ENCODE measurements at regions not wholly inside any gene's neighbourhood (a gene's known extent, or its start where the extent isn't known, plus 50 kb on each side); places are given as distances from the start of the nearest gene placed in this dataset.
A peak's percentile ranks its signal among the peaks of the same experiment; 100 is the strongest.
"Not testable (repeated sequence)": the region's sequence is repeated elsewhere in the genome, so short reads cannot be mapped to it uniquely, and the experiment has no call there.

DNA sequence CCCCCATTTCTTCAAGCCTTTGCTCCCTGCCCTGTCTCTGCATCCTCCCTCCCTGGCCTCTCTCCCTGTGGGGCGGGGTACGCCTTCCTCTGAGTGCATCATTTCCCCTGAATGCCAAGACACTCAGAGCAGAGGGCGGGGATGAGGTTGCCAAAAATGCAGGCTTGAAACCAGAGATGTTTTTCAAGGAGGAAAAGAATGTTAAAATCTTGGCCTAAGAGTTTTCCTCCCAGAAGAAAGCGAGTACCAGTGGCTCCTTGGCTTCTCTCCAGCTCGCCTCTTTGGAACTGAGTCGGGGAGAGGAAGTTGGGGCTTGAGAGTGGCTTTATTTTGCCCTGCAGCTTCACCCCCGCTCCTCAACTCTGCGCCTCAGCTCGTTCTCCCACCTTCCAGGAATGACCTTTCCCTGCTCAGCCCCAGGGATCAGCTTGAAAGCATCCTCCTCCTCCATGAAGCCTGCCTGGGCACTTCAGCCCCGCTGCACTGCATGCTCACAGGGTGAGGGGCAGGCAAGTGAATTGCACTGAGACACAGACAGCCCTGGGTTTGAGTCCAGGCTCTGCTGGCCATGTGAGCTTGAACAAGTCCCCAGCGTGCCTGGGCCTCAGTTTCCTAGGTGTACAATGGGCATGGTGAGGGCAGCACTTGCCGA lies 57.5 kb upstream of the SORCS2 start:
- no peaks in the 10 kb centered on the region for H3K4me1 ChIP-seq
- intact Hi-C loops (cut with DNase I; ENCODE audit: low total_unique reads), result no loop called here
- H3K4me3 ChIP-seq, result no peak overlapping the region
- no peaks in the 10 kb centered on the region for H3K9me3 ChIP-seq
- DNase-seq (ENCODE audit: low spot score in 2 of 2), result peak in 1 of 2 donors; percentile 64
- TF ChIP-seq, protein P1, sequence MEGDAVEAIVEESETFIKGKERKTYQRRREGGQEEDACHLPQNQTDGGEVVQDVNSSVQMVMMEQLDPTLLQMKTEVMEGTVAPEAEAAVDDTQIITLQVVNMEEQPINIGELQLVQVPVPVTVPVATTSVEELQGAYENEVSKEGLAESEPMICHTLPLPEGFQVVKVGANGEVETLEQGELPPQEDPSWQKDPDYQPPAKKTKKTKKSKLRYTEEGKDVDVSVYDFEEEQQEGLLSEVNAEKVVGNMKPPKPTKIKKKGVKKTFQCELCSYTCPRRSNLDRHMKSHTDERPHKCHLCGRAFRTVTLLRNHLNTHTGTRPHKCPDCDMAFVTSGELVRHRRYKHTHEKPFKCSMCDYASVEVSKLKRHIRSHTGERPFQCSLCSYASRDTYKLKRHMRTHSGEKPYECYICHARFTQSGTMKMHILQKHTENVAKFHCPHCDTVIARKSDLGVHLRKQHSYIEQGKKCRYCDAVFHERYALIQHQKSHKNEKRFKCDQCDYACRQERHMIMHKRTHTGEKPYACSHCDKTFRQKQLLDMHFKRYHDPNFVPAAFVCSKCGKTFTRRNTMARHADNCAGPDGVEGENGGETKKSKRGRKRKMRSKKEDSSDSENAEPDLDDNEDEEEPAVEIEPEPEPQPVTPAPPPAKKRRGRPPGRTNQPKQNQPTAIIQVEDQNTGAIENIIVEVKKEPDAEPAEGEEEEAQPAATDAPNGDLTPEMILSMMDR (IDR thresholded peaks at IDR 0.05), result no peak
- TF ChIP-seq POLR2A (IDR thresholded peaks at IDR 0.05) (no peak), POLR2AphosphoS5 (IDR thresholded peaks at IDR 0.05) (no peak)
- peak overlapping the region; percentile 15 to 71 for H3K27ac ChIP-seq
- H3K36me3 ChIP-seq, result no peaks in the 10 kb centered on the region
- H3K27me3 ChIP-seq, result no peaks in the 10 kb centered on the region

DNA sequence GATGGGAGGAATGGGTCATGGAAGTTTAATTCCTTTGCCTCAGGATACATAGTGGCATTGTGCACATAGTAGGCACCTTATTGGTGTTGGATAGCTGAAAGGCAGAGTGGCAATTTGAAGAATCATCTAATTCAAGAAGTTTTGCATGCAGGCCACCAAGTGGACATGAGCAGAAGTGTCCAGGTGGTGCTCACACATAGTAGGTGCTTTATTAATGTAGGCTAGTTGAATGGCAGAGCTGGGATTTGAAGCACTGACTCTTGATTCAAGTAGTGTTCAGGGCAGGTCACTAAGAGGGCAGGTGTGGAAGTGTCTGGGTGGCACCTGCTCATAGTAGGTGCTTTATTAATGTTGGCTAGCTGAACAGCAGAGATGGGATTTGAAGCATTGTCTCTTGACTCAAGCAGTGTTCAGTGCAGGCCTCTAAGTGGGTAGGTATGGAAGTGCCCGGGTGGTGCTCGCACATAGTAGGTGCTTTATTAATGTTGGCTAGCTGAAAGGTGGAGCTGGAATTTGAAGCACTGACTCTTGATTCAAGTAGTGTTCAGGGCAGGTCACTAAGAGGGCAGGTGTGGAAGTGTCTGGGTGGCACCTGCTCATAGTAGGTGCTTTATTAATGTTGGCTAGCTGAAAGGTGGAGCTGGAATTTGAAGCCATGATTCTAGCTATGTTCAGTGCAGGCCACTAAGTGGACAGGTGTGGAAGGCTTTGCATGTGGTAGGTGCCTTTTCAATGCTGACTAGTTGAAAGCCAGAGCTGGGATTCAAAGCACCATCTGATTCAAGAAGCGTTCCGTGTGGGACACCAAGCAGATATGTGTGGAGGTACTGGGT lies 58.3 kb upstream of the SORCS2 start:
- peak overlapping the region in 1 of 2 donors; percentile 71 for H3K27ac ChIP-seq
- H3K4me1 ChIP-seq; H3K36me3 ChIP-seq; intact Hi-C loops (cut with DNase I; ENCODE audit: low total_unique reads); H3K4me3 ChIP-seq; DNase-seq (ENCODE audit: low spot score in 2 of 2); H3K9me3 ChIP-seq; H3K27me3 ChIP-seq: not testable (repeated sequence)

GRCh38 chr4:7132730-7133582 lies 59.4 kb upstream of the SORCS2 start:
- no peak for DNase-seq (ENCODE audit: low spot score in 2 of 2)
- intact Hi-C loops (cut with DNase I; ENCODE audit: low total_unique reads), result no loop called here

GRCh38 chr4:7132249-7132648 lies 60.1 kb upstream of the SORCS2 start:
- intact Hi-C loops (cut with DNase I; ENCODE audit: low total_unique reads), result no loop called here
- Histone ChIP-seq H3K4me1 (no peaks in the 10 kb centered on the region), H3K27me3 (no peaks in the 10 kb centered on the region), H3K9me3 (no peaks in the 10 kb centered on the region), H3K27ac (no peak overlapping the region), H3K36me3 (no peaks in the 10 kb centered on the region), H3K4me3 (no peak overlapping the region)
- DNase-seq (ENCODE audit: low spot score in 2 of 2), result no peak
- TF ChIP-seq, protein P1 (IDR thresholded peaks at IDR 0.05), result no peak
- TF ChIP-seq POLR2A (IDR thresholded peaks at IDR 0.05), result no peak
- no peak for TF ChIP-seq POLR2AphosphoS5 (IDR thresholded peaks at IDR 0.05)

More at GRCh38 chr4:7132730-7133582, 59.4 kb upstream of the SORCS2 start:
- no peaks in the 10 kb centered on the region for H3K27me3 ChIP-seq
- no peaks in the 10 kb centered on the region for H3K4me1 ChIP-seq
- TF ChIP-seq, protein P1 (IDR thresholded peaks at IDR 0.05), result no peak
- no peak for TF ChIP-seq POLR2AphosphoS5 (IDR thresholded peaks at IDR 0.05)
- no peak for TF ChIP-seq POLR2A (IDR thresholded peaks at IDR 0.05)
- H3K36me3 ChIP-seq, result no peaks in the 10 kb centered on the region
- no peaks in the 10 kb centered on the region for H3K9me3 ChIP-seq
- no peak overlapping the region for H3K27ac ChIP-seq
- H3K4me3 ChIP-seq, result no peak overlapping the region

- Histone ChIP-seq H3K9me3 (no peaks in the 10 kb centered on the region), H3K4me3 (no peak overlapping the region), H3K4me1 (no peaks in the 10 kb centered on the region), H3K27me3 (no peaks in the 10 kb centered on the region), H3K27ac (no peak overlapping the region), H3K36me3 (no peaks in the 10 kb centered on the region)
- intact Hi-C loops (cut with DNase I; ENCODE audit: low total_unique reads), result no loop called here
- TF ChIP-seq POLR2AphosphoS5 (IDR thresholded peaks at IDR 0.05) (no peak), POLR2A (IDR thresholded peaks at IDR 0.05) (no peak)
- TF ChIP-seq, protein P1 (IDR thresholded peaks at IDR 0.05), result no peak
- no peak for DNase-seq (ENCODE audit: low spot score in 2 of 2)
These were observed 60.8 kb upstream of the SORCS2 start for GRCh38 chr4:7131498-7132031.
